ENCODE measurements at regions not wholly inside any gene's neighbourhood (a gene's known extent, or its start where the extent isn't known, plus 50 kb on each side); places are given as distances from the start of the nearest gene placed in this dataset.

DNA sequence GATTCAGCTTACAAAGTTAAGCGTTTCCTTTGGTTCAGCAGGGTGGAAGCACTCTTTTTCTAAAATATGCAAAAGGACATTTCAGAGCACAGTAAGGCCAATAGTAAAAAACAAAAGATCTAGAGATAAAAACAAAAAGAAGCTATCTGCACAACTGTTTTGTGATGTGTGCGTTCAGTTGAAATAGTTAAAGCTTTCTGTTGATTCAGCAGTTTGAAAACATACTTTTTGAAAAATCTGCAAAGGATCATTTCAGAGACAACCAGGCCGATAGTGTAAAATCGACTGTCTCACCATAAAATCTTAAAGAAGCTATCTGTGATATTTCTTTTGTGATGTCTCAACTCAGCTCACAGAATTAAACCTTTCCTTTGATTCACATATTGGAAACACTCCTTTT lies 300.0 kb upstream of the ALG10B start:
- Mint-ChIP-seq H3K36me3 (ENCODE audit: insufficient read depth in 1 of 3, low read depth in 3 of 3) (peaks cover 0 to 8% (median 0%) of the 10 kb centered on the region in 3 experiments; a peak in 3 of 7 replicates), H3K4me1 (no peaks in the 10 kb centered on the region), H3K4me3 (no peak overlapping the region), H3K27ac (no peak overlapping the region), H3K9me3 (peaks cover 83 to 86% of the 10 kb centered on the region in 2 experiments), H3K27me3 (ENCODE audit: low read depth) (no peaks in the 10 kb centered on the region)
- no peak overlapping the region for H3K23ac ChIP-seq (ENCODE audit: insufficient read length, low read depth, low read length)
- no peak overlapping the region for H2BK15ac ChIP-seq (ENCODE audit: low read depth, low read length)
- no peaks in the 10 kb centered on the region for H3K79me1 ChIP-seq (ENCODE audit: insufficient read depth, low read depth, low read length, poor library complexity, severe bottlenecking)
- WGBS (ENCODE audit: extremely low coverage, insufficient read length, low lambda C conversion rate): no CpG with 5 or more reads among the region's 4 CpGs
- no peaks in the 10 kb centered on the region for H3K23me2 ChIP-seq (ENCODE audit: insufficient read length, low read depth, low read length, poor library complexity, severe bottlenecking)
- H2BK20ac ChIP-seq (ENCODE audit: low read depth, low read length, poor library complexity, severe bottlenecking): no peak overlapping the region
- no peak overlapping the region for H2AK5ac ChIP-seq (ENCODE audit: insufficient read length, low read length)
- DNase-seq: no peak
- H3K9me3 ChIP-seq (ENCODE audit: control insufficient read depth, low read depth, low read length): peaks cover 76% of the 10 kb centered on the region
- no peak overlapping the region for H3K4ac ChIP-seq (ENCODE audit: low read depth, low read length)
- no peak overlapping the region for H2AFZ ChIP-seq (ENCODE audit: low read length)
- no peak overlapping the region for H3T11ph ChIP-seq (ENCODE audit: low read length)
- no peak overlapping the region for H4K91ac ChIP-seq (ENCODE audit: insufficient read length, low read depth, low read length)
- H2BK5ac ChIP-seq (ENCODE audit: insufficient read length, low read length): no peak overlapping the region
- H3K4me2 ChIP-seq (ENCODE audit: insufficient read depth, insufficient read length, low read length): no peak overlapping the region
- H3K14ac ChIP-seq (ENCODE audit: insufficient read depth, low read length): no peak overlapping the region
- H4K20me1 ChIP-seq (ENCODE audit: control insufficient read depth, insufficient read depth, insufficient read length): no peaks in the 10 kb centered on the region
- H3K79me2 ChIP-seq (ENCODE audit: insufficient read depth, low read length): no peaks in the 10 kb centered on the region
- no peak overlapping the region for H4K5ac ChIP-seq (ENCODE audit: insufficient read length, low read depth, low read length)
- no peak overlapping the region for H3K27ac ChIP-seq (ENCODE audit: insufficient read length, low read depth, low read length)
- H4K8ac ChIP-seq (replicated peaks; ENCODE audit: insufficient read length, low read depth, low read length): no peak overlapping the region
- H3K56ac ChIP-seq (ENCODE audit: insufficient read length, low read depth, low read length): no peak overlapping the region
- H3K4me1 ChIP-seq (ENCODE audit: insufficient read depth, low read length): no peaks in the 10 kb centered on the region
- H3K18ac ChIP-seq (ENCODE audit: insufficient read length, low read depth, low read length): no peak overlapping the region
- TF ChIP-seq, protein P1, sequence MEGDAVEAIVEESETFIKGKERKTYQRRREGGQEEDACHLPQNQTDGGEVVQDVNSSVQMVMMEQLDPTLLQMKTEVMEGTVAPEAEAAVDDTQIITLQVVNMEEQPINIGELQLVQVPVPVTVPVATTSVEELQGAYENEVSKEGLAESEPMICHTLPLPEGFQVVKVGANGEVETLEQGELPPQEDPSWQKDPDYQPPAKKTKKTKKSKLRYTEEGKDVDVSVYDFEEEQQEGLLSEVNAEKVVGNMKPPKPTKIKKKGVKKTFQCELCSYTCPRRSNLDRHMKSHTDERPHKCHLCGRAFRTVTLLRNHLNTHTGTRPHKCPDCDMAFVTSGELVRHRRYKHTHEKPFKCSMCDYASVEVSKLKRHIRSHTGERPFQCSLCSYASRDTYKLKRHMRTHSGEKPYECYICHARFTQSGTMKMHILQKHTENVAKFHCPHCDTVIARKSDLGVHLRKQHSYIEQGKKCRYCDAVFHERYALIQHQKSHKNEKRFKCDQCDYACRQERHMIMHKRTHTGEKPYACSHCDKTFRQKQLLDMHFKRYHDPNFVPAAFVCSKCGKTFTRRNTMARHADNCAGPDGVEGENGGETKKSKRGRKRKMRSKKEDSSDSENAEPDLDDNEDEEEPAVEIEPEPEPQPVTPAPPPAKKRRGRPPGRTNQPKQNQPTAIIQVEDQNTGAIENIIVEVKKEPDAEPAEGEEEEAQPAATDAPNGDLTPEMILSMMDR (conservative IDR thresholded peaks at IDR 0.05): no peak
- H3K27me3 ChIP-seq (ENCODE audit: insufficient read depth, low read length): no peaks in the 10 kb centered on the region
- H2BK12ac ChIP-seq (ENCODE audit: insufficient read length, low read depth, low read length): no peak overlapping the region
- no peak overlapping the region for H2BK120ac ChIP-seq (ENCODE audit: low read depth, low read length, poor library complexity, severe bottlenecking)
- H3K9ac ChIP-seq (ENCODE audit: extremely low read depth, insufficient read length, low read length): no peak overlapping the region
